IPS-NIHi11 (cell line): ENCODE measurements at regions not wholly inside any gene's neighbourhood (a gene's known extent, or its start where the extent isn't known, plus 50 kb on each side); places are given as distances from the start of the nearest gene placed in this dataset.

ENCODE experiments used
- DNase-seq: peaks from one replicate; pipeline ENCODE4 v3.0.0; 2012; ENCODE audit warnings: mixed read lengths, low spot score

DNA sequence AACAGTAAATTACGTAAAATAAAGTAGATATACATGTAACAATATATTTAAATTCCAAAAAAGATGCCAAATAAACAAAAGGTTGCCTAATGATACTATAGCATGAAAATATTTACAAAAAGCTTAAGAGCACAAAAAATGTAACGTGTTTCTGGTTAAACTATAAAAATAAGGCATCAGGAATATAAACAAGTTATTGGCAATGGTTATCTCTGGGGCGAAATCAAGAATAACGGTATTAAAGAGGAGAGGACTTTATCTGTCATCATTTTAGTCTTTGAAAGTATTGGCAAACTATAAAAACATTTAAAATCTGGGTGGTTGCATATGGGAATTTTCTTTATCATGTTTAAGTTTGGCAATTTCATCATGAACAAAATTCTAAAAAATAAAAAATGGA is 1599.2 kb downstream of the MAT2B start:
- DNase-seq, result no peak

- no peak for DNase-seq
Measured at GRCh38 chr5:165108809-165109208, 1603.4 kb downstream of the MAT2B start.

DNA sequence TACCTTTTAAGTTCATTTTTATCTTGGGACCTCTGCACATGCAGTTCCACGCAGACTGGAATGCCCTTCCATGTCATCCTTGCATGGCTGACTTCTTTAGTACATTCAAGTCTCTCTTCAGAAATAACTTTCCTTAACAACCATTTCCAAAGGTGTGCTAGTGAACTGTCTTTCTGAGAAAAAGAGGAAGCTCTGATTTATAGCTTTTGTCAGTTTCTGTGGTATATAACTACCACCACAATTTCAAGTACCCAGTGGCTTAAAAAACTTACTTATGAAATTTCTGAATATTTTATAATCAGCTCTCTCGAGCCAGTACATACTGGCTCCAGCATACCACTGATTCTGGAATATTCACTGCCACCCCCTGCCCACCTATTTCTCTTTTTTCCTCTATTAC is 1613.8 kb downstream of the MAT2B start:
- DNase-seq, result no peak

- no peak for DNase-seq
Measured at GRCh38 chr5:165126598-165126997, 1621.2 kb downstream of the MAT2B start.

DNA sequence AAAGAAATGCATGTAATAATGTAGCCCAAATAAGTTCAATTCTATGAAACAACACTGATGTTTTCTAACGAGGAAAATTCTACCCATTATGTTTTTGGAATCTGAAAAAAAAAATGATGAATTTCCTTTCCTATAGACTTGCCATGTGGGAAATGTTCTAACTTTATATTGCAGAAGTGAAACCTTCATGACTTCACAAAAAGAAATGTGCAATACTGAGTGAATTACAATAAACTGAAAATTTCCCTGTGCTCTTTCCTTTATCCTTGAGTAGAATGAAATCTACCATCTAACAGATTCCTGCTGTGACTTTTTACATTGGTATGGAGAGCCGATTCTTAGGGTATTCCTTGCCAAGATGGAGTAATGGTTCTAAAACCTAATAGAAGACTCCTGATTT is 1622.5 kb downstream of the MAT2B start:
- DNase-seq, result no peak

- no peak for DNase-seq
Measured at GRCh38 chr5:165130656-165131055, 1625.2 kb downstream of the MAT2B start.

GRCh38 chr5:165134155-165134554 is 1628.7 kb downstream of the MAT2B start:
- no peak for DNase-seq

GRCh38 chr5:165135565-165135964 is 1630.1 kb downstream of the MAT2B start:
- DNase-seq, result no peak

GRCh38 chr5:165137701-165138100 is 1632.3 kb downstream of the MAT2B start:
- no peak for DNase-seq

DNA sequence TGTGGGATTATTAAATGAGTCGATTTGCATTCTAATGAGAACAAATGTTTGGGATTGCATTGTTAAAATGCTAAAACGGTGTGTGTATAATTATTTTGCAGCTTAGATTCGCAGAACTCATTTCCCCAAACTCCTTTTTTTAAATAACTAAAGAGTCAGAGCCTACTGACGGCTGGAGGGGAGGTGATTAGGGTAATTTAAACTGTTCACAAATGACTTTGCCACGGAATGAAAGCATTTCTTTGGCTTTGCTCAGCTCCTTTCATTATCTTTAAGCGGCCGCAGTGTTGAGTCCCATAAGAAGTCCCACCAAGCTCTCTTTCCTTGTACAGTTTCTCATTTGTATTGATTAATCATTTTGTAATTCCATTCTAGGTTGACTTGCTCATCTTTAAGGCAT is 1632.8 kb downstream of the MAT2B start:
- peak; percentile 11 for DNase-seq

GRCh38 chr5:165139262-165139661 is 1633.8 kb downstream of the MAT2B start:
- DNase-seq, result no peak

GRCh38 chr5:165139721-165140120 is 1634.3 kb downstream of the MAT2B start:
- DNase-seq, result no peak

- DNase-seq, result no peak
Measured at GRCh38 chr5:165143741-165144140, 1638.3 kb downstream of the MAT2B start.

DNA sequence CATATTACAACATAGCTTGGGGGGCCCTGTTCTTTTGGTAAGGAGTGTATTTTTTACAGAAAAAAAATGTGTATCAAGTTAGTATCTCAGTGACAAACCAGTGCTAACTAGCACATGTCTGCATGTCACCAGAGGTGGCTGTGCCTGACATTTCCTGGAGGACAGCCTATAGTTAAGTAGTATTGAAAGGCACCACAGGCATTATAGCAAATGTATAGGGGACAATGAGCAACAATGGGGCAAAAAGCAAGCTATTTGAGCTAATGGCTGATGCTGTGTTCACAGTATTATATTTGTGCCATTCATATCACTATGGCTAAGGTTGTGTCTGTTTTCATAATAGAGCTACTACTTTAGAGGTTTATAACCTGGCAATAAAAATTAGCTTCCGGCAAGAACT is 1644.0 kb downstream of the MAT2B start:
- no peak for DNase-seq

GRCh38 chr5:165152058-165152457 is 1646.6 kb downstream of the MAT2B start:
- no peak for DNase-seq

DNA sequence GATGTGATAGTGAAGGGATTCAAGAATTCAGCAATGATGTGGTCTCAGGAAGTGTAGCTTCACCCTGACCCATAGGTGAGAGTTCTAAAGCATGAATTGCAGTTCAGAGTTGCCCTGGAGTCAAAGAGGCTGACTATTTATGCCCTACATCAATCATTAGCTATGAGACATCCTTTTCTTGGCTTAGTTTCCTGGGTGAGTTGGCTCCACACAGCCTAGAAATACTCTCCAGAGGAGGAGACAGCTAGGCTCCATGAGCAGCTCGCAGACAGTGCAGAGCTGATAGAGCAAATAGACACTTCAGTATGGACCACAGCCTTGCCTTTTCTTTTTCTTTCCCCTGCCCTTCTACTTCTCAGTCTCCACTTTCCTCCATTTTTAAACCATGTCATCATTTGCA is 1651.8 kb downstream of the MAT2B start:
- no peak for DNase-seq

DNA sequence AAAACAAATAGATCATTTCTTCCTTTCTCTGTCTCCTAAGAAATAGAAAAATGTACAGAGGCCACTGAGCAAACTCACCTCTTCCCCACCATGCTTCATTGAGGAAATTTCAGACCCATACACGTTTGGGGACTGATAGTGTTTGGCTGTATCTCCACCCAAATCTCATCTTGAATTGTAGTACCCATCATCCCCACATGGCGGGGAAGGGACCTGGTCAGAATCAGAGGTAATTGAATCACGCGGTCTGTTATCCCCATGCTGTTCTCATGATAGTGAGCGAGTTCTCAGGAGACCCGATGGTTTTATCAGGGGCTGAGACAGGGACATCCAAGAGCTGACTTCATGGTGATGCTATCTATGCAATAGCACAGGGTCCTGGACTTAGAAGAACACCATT is 1655.8 kb downstream of the MAT2B start:
- no peak for DNase-seq

DNA sequence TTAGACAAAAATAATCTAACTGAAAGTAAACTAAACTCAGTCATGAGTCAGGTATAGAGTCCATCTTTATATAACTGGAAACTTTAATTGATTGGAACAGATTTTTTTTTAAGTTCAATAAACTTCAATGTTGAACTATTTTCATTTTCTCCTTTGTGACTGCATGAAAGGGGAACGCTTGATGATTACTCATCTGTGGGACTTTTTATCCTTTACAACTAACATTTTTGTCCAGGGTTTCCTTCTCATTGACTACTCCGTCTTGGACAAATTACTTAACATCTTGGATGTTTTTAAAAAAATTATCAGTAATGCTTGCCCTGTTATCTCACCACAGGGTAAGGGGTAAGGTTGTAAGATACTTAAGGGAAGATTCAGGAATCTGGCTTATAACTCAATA is 1658.4 kb downstream of the MAT2B start:
- no peak for DNase-seq

DNA sequence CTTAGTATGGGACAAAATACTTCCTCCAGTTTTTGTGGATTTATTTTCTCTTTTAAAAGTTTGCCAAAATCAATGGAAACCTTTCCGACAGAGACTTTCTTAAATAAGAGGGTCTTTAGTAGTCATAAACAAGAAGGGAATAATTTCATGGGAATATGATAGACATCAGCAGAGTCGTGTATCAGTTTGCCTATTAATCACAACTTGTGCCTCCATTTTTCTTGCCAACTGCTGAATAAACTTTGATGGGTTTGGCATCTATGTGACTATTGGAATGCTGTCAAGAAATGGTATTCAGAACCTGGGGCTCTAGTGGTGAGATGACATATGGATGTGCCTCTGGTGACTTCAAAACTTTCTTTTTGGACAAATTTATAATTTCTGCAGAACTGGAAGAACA is 1668.2 kb downstream of the MAT2B start:
- no peak for DNase-seq

DNA sequence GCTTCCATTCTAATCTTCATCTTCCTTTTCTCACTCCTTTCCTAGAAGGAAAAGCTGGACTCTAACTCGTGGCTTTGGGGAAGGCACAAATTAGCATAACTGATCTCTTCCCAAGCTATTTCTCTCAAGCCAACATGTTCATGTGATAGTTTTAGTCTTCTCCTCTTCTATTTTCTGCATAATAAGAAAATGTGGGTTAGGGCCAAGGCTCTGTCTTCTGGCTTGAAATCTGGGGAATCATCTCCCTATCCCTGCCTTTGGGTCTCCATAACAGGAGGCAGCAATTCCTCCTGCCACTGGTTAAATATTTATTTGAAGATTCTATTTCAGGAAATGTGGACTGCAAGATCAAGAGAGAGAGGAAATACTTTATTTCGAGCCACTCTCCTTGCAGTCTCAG is 1669.6 kb downstream of the MAT2B start:
- DNase-seq, result no peak

GRCh38 chr5:165184183-165184582 is 1678.8 kb downstream of the MAT2B start:
- no peak for DNase-seq

DNA sequence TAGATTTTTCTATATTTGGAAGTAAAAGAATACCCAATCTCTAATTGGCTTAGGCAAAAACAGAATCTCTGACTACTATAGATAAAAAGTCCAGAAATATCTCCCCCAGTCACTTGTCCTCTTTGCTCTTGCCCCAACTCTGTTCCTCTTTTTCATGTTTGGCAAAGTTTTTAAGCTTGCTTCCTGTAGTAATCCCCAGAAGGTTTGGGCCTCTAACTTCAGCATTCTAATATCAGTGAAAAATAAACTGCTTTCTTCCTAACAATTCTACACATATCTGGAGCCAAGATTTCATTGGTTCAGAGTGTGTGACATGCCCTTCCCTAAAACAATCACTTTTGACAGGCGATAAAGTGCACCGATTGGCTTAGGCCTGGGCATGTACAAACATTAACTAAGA is 1680.3 kb downstream of the MAT2B start:
- DNase-seq, result no peak

- no peak for DNase-seq
Measured at GRCh38 chr5:165187815-165188214, 1682.4 kb downstream of the MAT2B start.

DNA sequence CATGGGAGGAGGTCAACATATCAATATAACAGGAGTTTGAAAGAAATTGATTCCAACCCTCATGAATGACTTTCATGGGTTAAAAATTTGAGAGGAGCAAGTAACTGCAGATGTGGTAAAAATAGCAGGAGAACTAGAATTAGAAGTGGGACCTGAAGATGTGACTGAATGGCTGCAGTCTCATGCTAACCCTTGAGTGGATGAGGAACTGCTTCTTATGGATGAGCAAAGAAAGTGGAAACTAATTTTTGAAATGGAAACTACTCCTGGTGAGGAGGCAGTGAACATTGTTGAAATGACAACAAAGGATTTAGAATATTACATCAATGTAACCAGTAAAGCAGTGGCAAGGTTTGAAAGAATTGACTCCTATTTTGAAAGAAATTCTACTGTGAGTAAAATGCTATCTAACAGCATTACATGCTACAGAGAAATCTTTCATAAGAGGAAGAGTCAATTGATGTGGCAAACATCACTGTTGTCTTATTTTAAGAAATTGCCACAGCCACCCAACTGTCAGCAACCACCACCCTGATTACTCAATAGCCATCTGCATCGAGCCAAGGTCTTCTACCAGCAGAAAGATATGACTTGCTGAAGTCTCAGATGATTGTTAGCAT is 1683.2 kb downstream of the MAT2B start:
- DNase-seq, result no peak

GRCh38 chr5:165196961-165197360 is 1691.5 kb downstream of the MAT2B start:
- no peak for DNase-seq
